UCSD-AML1 (cell line): ENCODE measurements at regions not wholly inside any gene's neighbourhood (a gene's known extent, or its start where the extent isn't known, plus 50 kb on each side); places are given as distances from the start of the nearest gene placed in this dataset.

ENCODE experiments used
- DNase-seq: peaks from one replicate; lab custom pipeline; 2025; ENCODE audit not compliant: unreplicated experiment; lab: John Stamatoyannopoulos, UW

GRCh38 chr1:170219163-170219562, 73.4 kb downstream of the NTMT2 start:
- no peak for DNase-seq

GRCh38 chr1:170221031-170221430, 75.3 kb downstream of the NTMT2 start:
- DNase-seq = no peak

- DNase-seq = no peak
Observed at GRCh38 chr1:170221495-170221894, 75.7 kb downstream of the NTMT2 start.

GRCh38 chr1:170224469-170224868, 78.7 kb downstream of the NTMT2 start:
- no peak for DNase-seq

GRCh38 chr1:170225781-170226530, 80.2 kb downstream of the NTMT2 start:
- no peak for DNase-seq

GRCh38 chr1:170226767-170227166, 81.0 kb downstream of the NTMT2 start:
- DNase-seq = no peak

- DNase-seq = no peak
Observed at GRCh38 chr1:170230323-170230722, 84.6 kb downstream of the NTMT2 start.

- no peak for DNase-seq
Observed at GRCh38 chr1:170231662-170232061, 85.9 kb downstream of the NTMT2 start.

- no peak for DNase-seq
Observed at GRCh38 chr1:170238704-170239391, 93.1 kb downstream of the NTMT2 start.

- no peak for DNase-seq
Observed at GRCh38 chr1:170239445-170239844, 93.7 kb downstream of the NTMT2 start.

GRCh38 chr1:170240409-170240808, 94.7 kb downstream of the NTMT2 start:
- no peak for DNase-seq

- no peak for DNase-seq
Observed at GRCh38 chr1:170241266-170241851, 95.6 kb downstream of the NTMT2 start.

GRCh38 chr1:170247751-170248521, 102.2 kb downstream of the NTMT2 start:
- no peak for DNase-seq

- no peak for DNase-seq
Observed at GRCh38 chr1:170250531-170251276, 104.9 kb downstream of the NTMT2 start.

GRCh38 chr1:170252851-170253579, 107.3 kb downstream of the NTMT2 start:
- DNase-seq = no peak

- no peak for DNase-seq
Observed at GRCh38 chr1:170254371-170254770, 108.6 kb downstream of the NTMT2 start.

GRCh38 chr1:170261669-170262068, 115.9 kb downstream of the NTMT2 start:
- no peak for DNase-seq

GRCh38 chr1:170262276-170262939, 116.6 kb downstream of the NTMT2 start:
- DNase-seq = no peak

GRCh38 chr1:170265234-170265633, 119.5 kb downstream of the NTMT2 start:
- DNase-seq = no peak

- DNase-seq = no peak
Observed at GRCh38 chr1:170267317-170267716, 121.6 kb downstream of the NTMT2 start.
